Caco-2 (cell line): ENCODE measurements at regions not wholly inside any gene's neighbourhood (a gene's known extent, or its start where the extent isn't known, plus 50 kb on each side); places are given as distances from the start of the nearest gene placed in this dataset.

Experiments
- BruUV-seq: library from RNA; stranded (reverse); fragments of 400-500 nt; replicated peaks from 2 replicates; lab custom pipeline; 2021; lab: Mats Ljungman, UMichigan
- CTCF ChIA-PET: fragments of 300-600 bp; sonication (Branson Sonifier 250); formaldehyde crosslinking; loops from one replicate; lab custom pipeline; 2022; ENCODE audit warnings: antibody characterized with exemption; lab: Charles Lee
- POLR2A ChIA-PET: fragments of 300-600 bp; sonication (Branson Sonifier 250); formaldehyde crosslinking; loops from one replicate; lab custom pipeline; 2022; ENCODE audit warnings: antibody characterized with exemption; lab: Charles Lee
- DNase-seq, 2 experiments: peaks; one replicate each; pipeline versions ENCODE4 v3.0.0 to v3.0.0-alpha.2; 2020 to 2022
- H3K27me3 ChIP-seq: replicated peaks from 2 replicates; pipeline ENCODE4 v1.6.0; 2011; ENCODE audit warnings: low read length; ENCODE audit not compliant: control insufficient read depth, insufficient read depth
- H3K36me3 ChIP-seq: 2 replicates; pipeline ENCODE4 v1.5.1; 2011; ENCODE audit warnings: low read length; ENCODE audit not compliant: control insufficient read depth, insufficient read depth
- H3K4me1 ChIP-seq: fragments of 250-450 bp; sonication (Bioruptor Pico); 2 replicates; pipeline ENCODE4 v1.5.1; 2020; ENCODE audit warnings: mild to moderate bottlenecking
- H3K4me3 ChIP-seq: 2 replicates; pipeline ENCODE4 v1.5.1; 2011; ENCODE audit warnings: low read depth, mild to moderate bottlenecking, control low read depth, low read length
- H3K9me3 ChIP-seq: fragments of 250-450 bp; sonication (Bioruptor Pico); 2 replicates; pipeline ENCODE4 v1.5.1; 2020; ENCODE audit warnings: mild to moderate bottlenecking, moderate library complexity
- H3K27ac Mint-ChIP-seq: one replicate; pipeline ENCODE4 v1.8.0; 2022; ENCODE audit warnings: mixed read lengths; ENCODE audit not compliant: unreplicated experiment
- H3K27me3 Mint-ChIP-seq: one replicate; pipeline ENCODE4 v1.8.0; 2022; ENCODE audit warnings: mixed read lengths; ENCODE audit not compliant: insufficient read depth, unreplicated experiment
- H3K36me3 Mint-ChIP-seq: one replicate; pipeline ENCODE4 v1.8.0; 2022; ENCODE audit warnings: mild to moderate bottlenecking, mixed read lengths; ENCODE audit not compliant: insufficient read depth, unreplicated experiment
- H3K4me1 Mint-ChIP-seq: one replicate; pipeline ENCODE4 v1.8.0; 2022; ENCODE audit warnings: low read depth, mixed read lengths; ENCODE audit not compliant: unreplicated experiment
- H3K4me3 Mint-ChIP-seq: one replicate; pipeline ENCODE4 v1.8.0; 2022; ENCODE audit warnings: mild to moderate bottlenecking, moderate library complexity, mixed read lengths; ENCODE audit not compliant: unreplicated experiment
- H3K9me3 Mint-ChIP-seq: one replicate; pipeline ENCODE4 v1.8.0; 2022; ENCODE audit warnings: mixed read lengths; ENCODE audit not compliant: unreplicated experiment
- intact Hi-C: fragments of 100-400 bp; cut with micrococcal nuclease; formaldehyde crosslinking; loops from one replicate; pipeline ENCODE4 v1.10.0; 2022; ENCODE audit not compliant: unreplicated experiment
- TF ChIP-seq, protein P1 (sequence below), 2 experiments: fragments of 200-600 bp in 1 of 2; IDR thresholded peaks; 1 replicate in 1 of 2; 2 replicates in 1 of 2; pipeline versions ENCODE4 v1.5.1 to v1.8.0; 2011 to 2022; ENCODE audit warnings: antibody characterized with exemption in 1 of 2, control low read depth in 1 of 2, inconsistent platforms in 1 of 2, low read depth in 1 of 2, low read length in 1 of 2, mild to moderate bottlenecking in 1 of 2, moderate library complexity in 1 of 2; ENCODE audit not compliant: insufficient read depth in 1 of 2, severe bottlenecking in 1 of 2, unreplicated experiment in 1 of 2

DNA sequence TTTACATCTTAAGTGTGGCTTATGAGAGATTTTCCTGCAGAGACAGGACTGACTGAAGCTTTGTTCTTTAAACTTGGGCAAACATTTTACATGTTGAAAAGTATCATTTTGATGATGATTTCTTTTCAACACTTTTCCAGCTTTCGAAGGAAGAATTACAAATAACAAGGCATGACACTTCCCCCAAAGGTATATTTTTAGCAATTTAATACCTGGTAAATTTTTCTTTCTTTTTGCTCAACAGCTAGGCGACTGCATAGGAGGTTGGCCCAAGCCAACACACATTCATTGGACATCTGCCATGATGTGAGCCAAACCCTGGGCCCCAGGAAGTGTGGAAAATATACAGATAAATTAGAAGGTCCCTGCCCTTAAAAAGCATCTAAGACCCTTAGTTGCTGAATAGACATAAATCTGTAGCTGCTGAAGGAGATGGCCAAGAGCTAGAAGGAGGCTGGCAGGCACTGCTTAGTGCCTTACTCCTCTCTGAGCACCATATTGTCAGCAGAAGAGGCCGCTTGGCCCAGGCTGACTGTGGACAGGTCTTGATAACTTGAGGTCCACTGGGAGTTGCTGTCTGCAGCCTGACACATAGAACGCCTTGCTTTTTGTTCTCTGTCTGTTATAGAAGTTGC is 53.3 kb upstream of the CD44 start:
- no peak overlapping the region for H3K27ac Mint-ChIP-seq
- no peaks in the 10 kb centered on the region for H3K27me3 ChIP-seq
- H3K4me1 Mint-ChIP-seq = no peaks in the 10 kb centered on the region
- no peaks in the 10 kb centered on the region for H3K36me3 Mint-ChIP-seq
- CTCF ChIA-PET = no interaction called here
- POLR2A ChIA-PET = no interaction called here
- H3K36me3 ChIP-seq = no peaks in the 10 kb centered on the region
- BruUV-seq = no TSS peak
- no peak overlapping the region for H3K4me3 Mint-ChIP-seq
- TF ChIP-seq, protein P1, sequence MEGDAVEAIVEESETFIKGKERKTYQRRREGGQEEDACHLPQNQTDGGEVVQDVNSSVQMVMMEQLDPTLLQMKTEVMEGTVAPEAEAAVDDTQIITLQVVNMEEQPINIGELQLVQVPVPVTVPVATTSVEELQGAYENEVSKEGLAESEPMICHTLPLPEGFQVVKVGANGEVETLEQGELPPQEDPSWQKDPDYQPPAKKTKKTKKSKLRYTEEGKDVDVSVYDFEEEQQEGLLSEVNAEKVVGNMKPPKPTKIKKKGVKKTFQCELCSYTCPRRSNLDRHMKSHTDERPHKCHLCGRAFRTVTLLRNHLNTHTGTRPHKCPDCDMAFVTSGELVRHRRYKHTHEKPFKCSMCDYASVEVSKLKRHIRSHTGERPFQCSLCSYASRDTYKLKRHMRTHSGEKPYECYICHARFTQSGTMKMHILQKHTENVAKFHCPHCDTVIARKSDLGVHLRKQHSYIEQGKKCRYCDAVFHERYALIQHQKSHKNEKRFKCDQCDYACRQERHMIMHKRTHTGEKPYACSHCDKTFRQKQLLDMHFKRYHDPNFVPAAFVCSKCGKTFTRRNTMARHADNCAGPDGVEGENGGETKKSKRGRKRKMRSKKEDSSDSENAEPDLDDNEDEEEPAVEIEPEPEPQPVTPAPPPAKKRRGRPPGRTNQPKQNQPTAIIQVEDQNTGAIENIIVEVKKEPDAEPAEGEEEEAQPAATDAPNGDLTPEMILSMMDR (IDR thresholded peaks at IDR 0.05; ENCODE audit: insufficient read depth in 1 of 2, low read depth in 1 of 2, low read length in 1 of 2, severe bottlenecking in 1 of 2, unreplicated experiment in 1 of 2) = no peak
- H3K9me3 ChIP-seq = 0 out of 2 replicates have a peak, but pooled peaks cover 2% of the 10 kb centered on the region
- no peak overlapping the region for H3K4me3 ChIP-seq
- intact Hi-C loops = no loop called here
- H3K4me1 ChIP-seq = no peaks in the 10 kb centered on the region; the same call in 1 of the 2 replicates
- no peaks in the 10 kb centered on the region for H3K27me3 Mint-ChIP-seq
- no peak for DNase-seq
- H3K9me3 Mint-ChIP-seq = no peaks in the 10 kb centered on the region

DNA sequence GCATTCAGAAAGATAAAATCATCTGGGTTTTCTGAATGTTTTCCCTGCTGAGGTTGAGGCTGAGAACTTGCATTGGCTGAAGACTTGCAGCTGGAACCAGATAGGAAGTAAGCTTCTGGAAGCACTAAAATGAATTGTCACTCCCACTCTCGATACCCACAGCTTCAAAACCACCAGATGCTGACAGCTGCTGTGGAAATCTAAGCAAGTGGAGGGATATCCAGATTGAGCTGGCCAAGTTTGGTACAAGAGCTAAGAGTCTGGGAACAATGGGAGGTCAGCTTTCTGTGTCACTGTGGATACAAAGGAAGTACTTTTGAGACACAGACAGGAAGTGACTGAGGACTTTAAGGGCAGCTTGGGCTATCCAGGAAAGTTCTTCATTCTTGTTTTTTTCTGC is 51.3 kb upstream of the CD44 start:
- Histone ChIP-seq H3K27me3 (no peaks in the 10 kb centered on the region), H3K4me3 (no peak overlapping the region), H3K9me3 (0 out of 2 replicates have a peak, but pooled peaks cover 2% of the 10 kb centered on the region), H3K4me1 (no peaks in the 10 kb centered on the region), H3K36me3 (no peaks in the 10 kb centered on the region)
- peaks cover 3% of the 10 kb centered on the region for H3K27me3 Mint-ChIP-seq
- no peaks in the 10 kb centered on the region for H3K36me3 Mint-ChIP-seq
- no peak overlapping the region for H3K27ac Mint-ChIP-seq
- POLR2A ChIA-PET = no interaction called here
- TF ChIP-seq, protein P1 (IDR thresholded peaks at IDR 0.05; ENCODE audit: insufficient read depth in 1 of 2, low read depth in 1 of 2, low read length in 1 of 2, severe bottlenecking in 1 of 2, unreplicated experiment in 1 of 2) = no peak
- H3K4me3 Mint-ChIP-seq = no peak overlapping the region
- intact Hi-C loops = no loop called here
- H3K4me1 Mint-ChIP-seq = no peaks in the 10 kb centered on the region
- no TSS peak for BruUV-seq
- CTCF ChIA-PET = no interaction called here
- DNase-seq = no peak
- no peaks in the 10 kb centered on the region for H3K9me3 Mint-ChIP-seq

GRCh38 chr11:35088226-35088625 is 50.7 kb upstream of the CD44 start:
- no peak overlapping the region for H3K27ac Mint-ChIP-seq
- H3K9me3 Mint-ChIP-seq = no peaks in the 10 kb centered on the region
- peaks cover 3% of the 10 kb centered on the region for H3K27me3 Mint-ChIP-seq
- 0 out of 2 replicates have a peak, but pooled peaks cover 2% of the 10 kb centered on the region for H3K9me3 ChIP-seq
- ChIA-PET CTCF (no interaction called here), POLR2A (no interaction called here)
- intact Hi-C loops = no loop called here
- TF ChIP-seq, protein P1 (IDR thresholded peaks at IDR 0.05; ENCODE audit: insufficient read depth in 1 of 2, low read depth in 1 of 2, low read length in 1 of 2, severe bottlenecking in 1 of 2, unreplicated experiment in 1 of 2) = no peak
- BruUV-seq = no TSS peak
- DNase-seq = no peak
- no peak overlapping the region for H3K4me3 Mint-ChIP-seq
- no peaks in the 10 kb centered on the region for H3K36me3 ChIP-seq
- H3K4me1 ChIP-seq = no peaks in the 10 kb centered on the region
- no peaks in the 10 kb centered on the region for H3K27me3 ChIP-seq
- no peaks in the 10 kb centered on the region for H3K4me1 Mint-ChIP-seq
- no peaks in the 10 kb centered on the region for H3K36me3 Mint-ChIP-seq
- H3K4me3 ChIP-seq = no peak overlapping the region
